GM12891 (cell line): ENCODE measurements at regions not wholly inside any gene's neighbourhood (a gene's known extent, or its start where the extent isn't known, plus 50 kb on each side); places are given as distances from the start of the nearest gene placed in this dataset.

Experiments
- DNase-seq: peaks from one replicate; pipeline ENCODE4 v3.0.0; 2011; ENCODE audit warnings: low spot score; ENCODE audit not compliant: insufficient read length
- FAIRE-seq: peaks from 2 replicates; lab custom pipeline; 2011; peaks lifted over from hg19 to GRCh38; lab: Jason Lieb, UNC
- PAX5 ChIP-seq: IDR thresholded peaks from 2 replicates; pipeline ENCODE4 v1.6.1; 2011; ENCODE audit warnings: low read length, moderate library complexity, mild to moderate bottlenecking; ENCODE audit not compliant: insufficient read depth, severe bottlenecking
- POLR2A ChIP-seq: IDR thresholded peaks from 2 replicates; pipeline ENCODE4 v1.6.1; 2011; ENCODE audit warnings: low read depth, low read length, control low read depth
- POLR2AphosphoS5 ChIP-seq: IDR thresholded peaks from 2 replicates; pipeline ENCODE4 v1.6.1; 2011; ENCODE audit warnings: low read depth, low read length, control low read depth
- POU2F2 ChIP-seq: IDR thresholded peaks from 2 replicates; pipeline ENCODE4 v1.6.1; 2011; ENCODE audit warnings: low read depth, mild to moderate bottlenecking, control low read depth, low read length, moderate library complexity
- SPI1 ChIP-seq: IDR thresholded peaks from 2 replicates; pipeline ENCODE4 v1.6.1; 2011; ENCODE audit warnings: low read depth, low read length, control low read depth
- TAF1 ChIP-seq: IDR thresholded peaks from 2 replicates; pipeline ENCODE4 v1.6.1; 2011; ENCODE audit warnings: low read depth, low read length, control low read depth

DNA sequence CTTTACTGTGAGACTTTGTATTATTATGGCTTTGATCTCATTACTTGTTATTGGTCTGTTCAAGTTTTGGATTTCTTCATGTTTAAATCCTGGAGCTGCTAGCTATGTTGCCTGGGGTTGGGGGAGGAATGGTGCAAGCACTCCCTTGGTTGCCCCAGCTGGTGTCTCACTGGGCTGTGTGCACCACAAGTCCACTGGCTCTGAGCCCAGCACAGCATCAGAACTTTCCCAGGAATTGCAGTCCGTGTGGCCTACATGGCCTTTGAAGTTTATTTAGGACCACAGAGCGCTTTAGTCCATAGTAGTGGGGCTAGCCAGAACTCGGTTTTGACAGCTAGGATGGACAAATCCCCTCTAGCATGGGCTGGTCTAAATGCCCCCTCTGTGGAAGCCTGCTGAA, 278.8 kb upstream of the RPS6KA3 start:
- FAIRE-seq (no peak), DNase-seq (no peak)
- no peak for TF ChIP-seq TAF1
- TF ChIP-seq POU2F2: no peak
- no peak for TF ChIP-seq PAX5
- no peak for TF ChIP-seq POLR2AphosphoS5
- TF ChIP-seq POLR2A: no peak
- no peak for TF ChIP-seq SPI1

DNA sequence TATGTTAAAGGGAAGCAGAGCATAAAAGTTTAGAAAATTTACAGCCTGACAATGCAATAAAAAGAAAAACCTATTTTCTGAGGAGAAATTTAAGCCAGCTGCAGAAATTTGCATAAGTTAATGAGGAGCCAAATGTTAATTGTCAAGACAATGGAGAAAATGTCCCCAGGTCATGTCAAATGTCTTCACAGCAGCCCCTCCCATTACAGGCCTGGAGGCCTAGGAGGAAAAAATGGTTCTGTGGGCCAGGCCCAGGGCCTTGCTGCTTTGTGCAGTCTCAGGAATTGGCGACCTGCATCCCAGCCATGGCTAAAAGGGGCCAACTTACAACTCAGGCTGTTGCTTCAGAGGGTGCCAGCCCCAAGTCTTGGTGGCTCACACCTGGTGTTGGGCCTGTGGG, 275.4 kb upstream of the RPS6KA3 start:
- no peak for DNase-seq
- TF ChIP-seq PAX5 (no peak), SPI1 (no peak), POLR2A (no peak), POLR2AphosphoS5 (no peak), TAF1 (no peak), POU2F2 (no peak)
- FAIRE-seq: no peak

DNA sequence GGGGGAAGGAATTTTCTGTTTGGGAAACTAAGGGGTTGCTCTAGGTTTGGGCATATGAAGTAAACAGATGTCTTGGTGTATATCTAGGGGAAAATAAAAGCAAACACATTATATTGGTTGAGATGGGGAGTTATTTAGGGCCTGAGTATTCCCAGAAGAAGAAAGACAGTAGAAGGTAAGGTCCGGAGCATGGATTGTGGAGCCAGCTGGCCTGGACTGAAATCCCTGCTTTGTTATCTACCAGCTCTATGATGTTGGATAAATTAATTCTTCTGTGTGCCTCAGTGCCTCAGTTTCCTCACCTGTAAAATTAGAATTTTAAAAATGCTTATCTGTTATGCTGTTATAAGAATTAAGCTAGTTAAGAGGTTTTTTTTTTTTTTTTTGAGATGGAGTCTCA, 272.3 kb upstream of the RPS6KA3 start:
- no peak for FAIRE-seq
- TF ChIP-seq TAF1: no peak
- TF ChIP-seq SPI1: no peak
- TF ChIP-seq POU2F2: no peak
- no peak for TF ChIP-seq POLR2A
- no peak for TF ChIP-seq PAX5
- TF ChIP-seq POLR2AphosphoS5: no peak
- DNase-seq: no peak

DNA sequence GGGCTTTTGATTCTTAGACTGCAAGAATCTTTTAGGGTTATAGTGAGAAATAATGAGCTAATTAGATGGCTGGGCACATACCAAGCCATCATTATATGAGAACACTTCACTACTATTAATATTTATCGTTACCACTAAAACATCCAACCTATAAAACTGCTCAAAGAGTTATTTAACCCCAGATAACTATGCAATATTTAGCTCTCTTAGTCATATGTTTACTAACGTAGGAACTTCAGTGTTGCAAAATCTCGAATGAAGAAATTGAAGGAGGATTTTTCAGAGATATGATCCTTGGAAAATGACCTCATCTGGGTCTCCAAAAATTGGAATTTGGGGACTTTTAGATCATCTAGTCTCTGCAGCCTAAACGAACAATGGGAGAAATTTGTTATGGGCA, 265.0 kb upstream of the RPS6KA3 start:
- no peak for DNase-seq
- TF ChIP-seq TAF1: no peak
- no peak for TF ChIP-seq SPI1
- TF ChIP-seq POLR2A: no peak
- TF ChIP-seq POLR2AphosphoS5: no peak
- no peak for TF ChIP-seq POU2F2
- TF ChIP-seq PAX5: no peak
- FAIRE-seq: no peak

DNA sequence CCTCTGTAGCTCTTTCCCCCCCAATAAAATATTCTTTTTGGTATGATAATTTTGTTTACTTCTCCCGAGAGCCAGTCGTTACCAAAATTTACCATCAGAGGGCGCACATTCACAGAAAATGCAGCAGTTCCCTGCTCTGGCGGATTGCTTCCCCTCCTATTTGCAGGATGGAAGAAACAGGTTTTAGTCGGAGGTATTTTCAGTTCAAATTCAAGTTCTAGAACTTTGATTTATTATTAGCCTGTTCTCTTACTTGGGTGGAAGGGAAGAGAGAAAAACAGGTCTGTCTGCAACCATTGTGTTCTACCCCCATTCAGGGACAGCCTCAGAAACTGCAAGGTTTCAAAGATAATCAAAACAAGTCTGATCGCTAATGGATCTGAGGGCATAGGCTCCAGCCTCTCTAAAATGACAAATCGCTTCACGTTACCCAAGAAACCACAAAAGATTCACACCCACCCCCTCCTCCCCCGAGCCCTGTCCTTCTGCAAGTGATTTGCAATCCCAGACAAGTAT, 263.8 kb upstream of the RPS6KA3 start:
- FAIRE-seq: peak; percentile 81
- DNase-seq: no peak
- TF ChIP-seq SPI1 (no peak), POU2F2 (no peak), PAX5 (no peak), TAF1 (no peak), POLR2A (no peak), POLR2AphosphoS5 (no peak)

DNA sequence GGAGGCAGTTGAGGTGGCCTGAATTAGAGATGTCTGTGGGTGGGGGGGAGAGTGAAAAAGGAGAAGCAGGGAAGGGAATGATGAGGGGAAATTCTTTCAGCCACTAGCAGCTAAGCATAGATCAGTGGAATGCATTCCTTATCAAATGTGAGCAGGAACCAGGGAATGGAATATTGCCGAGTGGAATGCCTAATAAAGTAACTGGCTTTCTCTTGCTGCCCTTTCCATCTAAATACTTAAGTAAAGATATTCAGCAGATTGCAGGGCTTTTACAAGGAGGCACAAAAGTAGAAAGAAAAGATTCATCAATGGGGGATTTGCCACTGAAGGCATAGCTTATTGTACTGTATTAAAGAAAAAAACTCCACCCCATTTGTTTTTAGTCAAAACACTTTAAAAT, 263.0 kb upstream of the RPS6KA3 start:
- no peak for TF ChIP-seq PAX5
- no peak for TF ChIP-seq TAF1
- TF ChIP-seq POLR2AphosphoS5: no peak
- TF ChIP-seq POLR2A: no peak
- TF ChIP-seq SPI1: no peak
- TF ChIP-seq POU2F2: no peak
- DNase-seq (no peak), FAIRE-seq (no peak)

DNA sequence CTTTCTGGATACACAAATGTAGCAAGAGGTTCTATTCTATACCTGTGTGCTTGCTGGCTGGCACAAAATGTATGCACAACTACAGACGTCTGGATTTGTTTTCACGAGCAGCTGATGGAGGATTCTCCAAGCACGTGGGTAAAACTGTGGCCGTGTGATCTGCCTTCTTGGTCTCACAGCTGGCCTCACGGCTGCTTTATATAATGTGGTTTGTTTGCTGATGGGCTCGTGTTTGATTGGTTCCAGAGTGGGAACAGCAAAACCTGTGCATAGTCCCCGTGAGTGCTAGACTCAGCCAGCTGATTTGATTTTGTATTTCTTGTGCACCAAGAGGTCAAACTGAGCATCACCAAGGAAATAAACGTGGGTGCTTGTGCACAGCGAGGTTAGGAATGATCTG, 262.6 kb upstream of the RPS6KA3 start:
- DNase-seq: no peak
- FAIRE-seq: no peak
- TF ChIP-seq PAX5: no peak
- TF ChIP-seq TAF1: no peak
- no peak for TF ChIP-seq POU2F2

DNA sequence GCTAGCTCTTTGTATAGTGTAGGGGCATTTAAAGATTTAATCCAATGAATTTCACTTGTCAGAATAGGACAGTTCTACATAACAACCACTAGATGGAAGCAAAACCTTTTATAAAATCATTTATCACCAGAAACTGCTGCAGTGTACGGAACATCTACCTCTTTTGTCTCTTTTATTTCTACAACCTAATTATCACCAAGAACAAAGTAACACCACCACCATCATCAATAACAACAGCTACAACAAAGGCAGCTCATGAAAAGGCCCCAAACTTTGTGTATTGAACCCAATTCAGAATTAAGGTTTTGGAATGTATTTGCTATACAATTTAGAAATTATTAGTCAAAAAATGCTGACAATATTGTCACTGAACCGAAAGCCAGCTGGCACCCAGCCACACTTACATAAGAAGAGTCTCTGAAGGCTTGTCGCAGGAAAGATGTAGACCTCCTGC, 260.9 kb upstream of the RPS6KA3 start:
- no peak for TF ChIP-seq POLR2AphosphoS5
- TF ChIP-seq POU2F2: no peak
- TF ChIP-seq PAX5: no peak
- no peak for TF ChIP-seq TAF1
- no peak for TF ChIP-seq SPI1
- no peak for TF ChIP-seq POLR2A
- FAIRE-seq (no peak), DNase-seq (no peak)

DNA sequence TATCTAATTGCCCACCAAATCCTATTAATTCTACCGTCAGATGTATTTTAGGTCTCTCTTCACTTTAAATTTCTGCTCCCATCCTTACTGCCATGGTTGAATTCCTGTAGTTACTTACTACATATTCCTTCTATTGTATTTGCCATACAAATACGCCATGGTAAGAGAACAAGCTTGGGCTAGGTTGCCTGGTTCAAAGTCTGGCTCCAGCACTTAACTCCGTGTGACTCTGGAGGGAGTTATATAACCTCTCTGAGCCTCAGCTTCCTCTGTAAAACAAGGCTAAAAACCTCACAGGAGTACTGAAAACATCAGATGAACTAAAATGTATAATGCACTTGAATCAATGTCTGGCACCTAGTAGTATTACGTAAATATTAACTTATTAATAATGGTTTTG, 260.3 kb upstream of the RPS6KA3 start:
- TF ChIP-seq POLR2AphosphoS5: no peak
- TF ChIP-seq TAF1: no peak
- TF ChIP-seq SPI1: no peak
- no peak for TF ChIP-seq PAX5
- no peak for TF ChIP-seq POLR2A
- no peak for TF ChIP-seq POU2F2
- DNase-seq: no peak
- no peak for FAIRE-seq
